Activated CD8-positive, alpha-beta T cell treated with anti-CD3 and anti-CD28 coated beads, Interleukin-2, amount 10 ng/mL, durations not matched to agents 7 days and 5 days (primary cell): ENCODE measurements at regions not wholly inside any gene's neighbourhood (a gene's known extent, or its start where the extent isn't known, plus 50 kb on each side); places are given as distances from the start of the nearest gene placed in this dataset.

Experiments used
- ATAC-seq: fragments of 150-1000 bp; cut with Tn5 transposase; one replicate; pipeline ENCODE4 v1.10.0; 2021; ENCODE audit warnings: moderate library complexity
- CTCF ChIA-PET: fragments of 350-600 bp; sonication (Branson Sonifier 250); formaldehyde crosslinking; loops from one replicate; lab custom pipeline; 2021; ENCODE audit warnings: antibody characterized with exemption; lab: Charles Lee
- POLR2A ChIA-PET: fragments of 350-600 bp; sonication (Branson Sonifier 250); formaldehyde crosslinking; loops from one replicate; lab custom pipeline; 2021; ENCODE audit warnings: antibody characterized with exemption; lab: Charles Lee
- DNase-seq: peaks from one replicate; pipeline ENCODE4 v3.0.0-alpha.2; 2020
- H3K27ac Mint-ChIP-seq: one replicate; pipeline ENCODE4 v1.8.0; 2021; ENCODE audit warnings: mild to moderate bottlenecking, mixed read lengths
- H3K27me3 Mint-ChIP-seq: one replicate; pipeline ENCODE4 v1.8.0; 2021; ENCODE audit warnings: low read depth, mixed read lengths
- H3K36me3 Mint-ChIP-seq: one replicate; pipeline ENCODE4 v1.8.0; 2021; ENCODE audit warnings: low read depth, mixed read lengths
- H3K4me1 Mint-ChIP-seq: one replicate; pipeline ENCODE4 v1.8.0; 2021; ENCODE audit warnings: low read depth, mixed read lengths
- H3K4me3 Mint-ChIP-seq: one replicate; pipeline ENCODE4 v1.8.0; 2021; ENCODE audit warnings: mild to moderate bottlenecking, mixed read lengths
- H3K9me3 Mint-ChIP-seq: one replicate; pipeline ENCODE4 v1.8.0; 2022; ENCODE audit warnings: mixed read lengths; ENCODE audit not compliant: insufficient read depth

DNA sequence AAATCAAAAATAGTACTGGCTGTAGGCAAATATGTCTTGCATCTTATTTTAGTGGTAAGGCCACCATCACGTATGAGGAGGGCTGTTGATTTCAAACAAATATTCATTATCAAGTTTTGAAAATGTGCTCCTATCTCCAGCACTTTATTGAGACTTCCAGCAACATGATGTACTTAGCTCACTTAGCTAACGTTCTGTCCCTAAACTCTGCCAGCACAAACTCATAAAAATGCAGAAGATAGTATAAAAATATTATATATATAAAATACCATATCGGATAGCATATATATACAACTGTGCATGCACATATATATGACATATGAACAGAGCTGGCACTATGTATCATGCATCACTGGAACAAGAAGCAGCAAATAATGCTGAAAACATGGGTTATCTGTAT is 762.3 kb downstream of the C6orf118 start:
- CTCF ChIA-PET, result no interaction called here
- peaks cover 26% of the 10 kb centered on the region for H3K9me3 Mint-ChIP-seq
- DNase-seq, result no peak

DNA sequence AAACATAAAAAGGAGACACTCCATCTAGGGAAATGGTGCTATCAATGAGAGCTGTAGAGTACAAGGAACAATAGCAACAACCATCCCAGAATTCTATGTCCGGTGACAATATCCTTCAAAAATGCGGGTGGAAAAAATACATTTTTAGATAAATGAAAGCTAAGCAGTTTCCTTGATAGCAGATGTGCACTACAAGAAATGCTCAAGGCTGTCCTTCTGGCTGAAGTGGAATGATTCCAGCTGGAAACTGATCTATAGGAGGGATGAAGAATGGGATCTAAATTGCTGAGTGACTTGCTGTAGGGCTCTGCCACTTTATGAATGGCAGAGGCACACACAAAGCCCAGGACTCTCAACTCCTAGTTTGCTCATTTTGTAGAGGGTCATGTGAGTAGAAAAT is 763.1 kb downstream of the C6orf118 start:
- H3K27me3 Mint-ChIP-seq, result no peaks in the 10 kb centered on the region
- peaks cover 20% of the 10 kb centered on the region for H3K9me3 Mint-ChIP-seq
- no peaks in the 10 kb centered on the region for H3K36me3 Mint-ChIP-seq

More for the DNA sequence above, 762.3 kb downstream of the C6orf118 start:
- POLR2A ChIA-PET, result no interaction called here
- Mint-ChIP-seq H3K36me3 (no peaks in the 10 kb centered on the region), H3K27ac (no peak overlapping the region), H3K4me1 (no peaks in the 10 kb centered on the region), H3K27me3 (no peaks in the 10 kb centered on the region), H3K4me3 (no peak overlapping the region)
- no peak for ATAC-seq

DNA sequence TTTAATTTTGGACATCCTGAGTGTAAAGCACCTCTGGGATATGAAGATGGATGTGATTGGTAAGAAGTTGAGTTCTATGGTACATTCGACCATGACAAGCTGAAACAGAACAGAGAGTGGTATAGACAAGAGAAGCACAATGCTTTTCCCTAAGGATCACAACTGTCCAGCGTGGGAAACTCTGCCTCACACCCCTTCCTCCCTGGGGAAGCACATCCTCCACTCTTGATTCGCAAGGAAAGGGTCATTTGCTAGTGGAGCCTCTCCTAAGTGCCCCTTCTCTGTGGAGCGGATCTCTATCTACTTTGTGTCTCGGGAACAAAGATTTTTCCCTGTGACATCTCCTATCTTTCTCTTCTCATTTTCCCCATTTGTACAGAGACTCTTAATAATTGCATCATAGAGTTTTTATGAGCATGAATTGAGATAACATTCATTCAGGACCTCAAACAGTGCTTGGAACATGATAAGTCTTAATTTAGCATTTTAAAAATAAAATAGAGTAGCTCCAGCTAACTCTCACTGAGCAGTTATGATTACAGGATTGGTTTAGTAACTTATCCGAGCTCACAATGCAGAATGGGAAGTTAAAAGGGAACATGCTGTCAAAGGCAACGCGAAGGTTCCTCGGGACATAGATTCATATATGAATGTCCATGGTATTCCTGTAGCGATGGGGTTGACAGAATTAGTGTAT is 775.2 kb downstream of the C6orf118 start:
- DNase-seq (no peak), ATAC-seq (no peak)
- H3K4me1 Mint-ChIP-seq, result no peaks in the 10 kb centered on the region
- no peak overlapping the region for H3K4me3 Mint-ChIP-seq
- H3K27me3 Mint-ChIP-seq, result no peaks in the 10 kb centered on the region
- no peaks in the 10 kb centered on the region for H3K36me3 Mint-ChIP-seq
- ChIA-PET POLR2A (no interaction called here), CTCF (no interaction called here)
- peaks cover 10% of the 10 kb centered on the region for H3K9me3 Mint-ChIP-seq
- no peak overlapping the region for H3K27ac Mint-ChIP-seq

More for the DNA sequence above, 763.1 kb downstream of the C6orf118 start:
- ChIA-PET POLR2A (no interaction called here), CTCF (no interaction called here)
- DNase-seq (no peak), ATAC-seq (no peak)
- H3K4me3 Mint-ChIP-seq, result no peak overlapping the region
- no peaks in the 10 kb centered on the region for H3K4me1 Mint-ChIP-seq
- no peak overlapping the region for H3K27ac Mint-ChIP-seq

DNA sequence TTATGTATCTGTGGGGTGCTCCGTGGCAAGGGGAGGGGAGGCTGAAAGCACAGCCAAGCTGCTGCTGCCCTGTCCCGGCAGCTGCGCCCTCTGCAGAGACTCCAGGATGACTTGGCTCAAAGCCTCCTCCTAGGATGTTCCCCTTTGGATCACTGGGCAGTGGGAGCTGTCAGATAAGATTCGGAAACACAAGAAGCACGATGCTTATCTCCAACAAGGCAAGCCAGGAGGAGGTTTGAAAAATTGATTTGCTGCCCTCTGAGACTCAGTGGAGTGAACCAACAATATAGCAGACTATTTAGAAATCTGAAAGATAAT is 776.4 kb downstream of the C6orf118 start:
- CTCF ChIA-PET, result no interaction called here
- Mint-ChIP-seq H3K9me3 (peaks cover 10% of the 10 kb centered on the region), H3K27me3 (no peaks in the 10 kb centered on the region), H3K4me1 (no peaks in the 10 kb centered on the region), H3K4me3 (no peak overlapping the region), H3K36me3 (no peaks in the 10 kb centered on the region), H3K27ac (no peak overlapping the region)
- DNase-seq, result no peak
- ATAC-seq, result no peak
- POLR2A ChIA-PET, result no interaction called here

DNA sequence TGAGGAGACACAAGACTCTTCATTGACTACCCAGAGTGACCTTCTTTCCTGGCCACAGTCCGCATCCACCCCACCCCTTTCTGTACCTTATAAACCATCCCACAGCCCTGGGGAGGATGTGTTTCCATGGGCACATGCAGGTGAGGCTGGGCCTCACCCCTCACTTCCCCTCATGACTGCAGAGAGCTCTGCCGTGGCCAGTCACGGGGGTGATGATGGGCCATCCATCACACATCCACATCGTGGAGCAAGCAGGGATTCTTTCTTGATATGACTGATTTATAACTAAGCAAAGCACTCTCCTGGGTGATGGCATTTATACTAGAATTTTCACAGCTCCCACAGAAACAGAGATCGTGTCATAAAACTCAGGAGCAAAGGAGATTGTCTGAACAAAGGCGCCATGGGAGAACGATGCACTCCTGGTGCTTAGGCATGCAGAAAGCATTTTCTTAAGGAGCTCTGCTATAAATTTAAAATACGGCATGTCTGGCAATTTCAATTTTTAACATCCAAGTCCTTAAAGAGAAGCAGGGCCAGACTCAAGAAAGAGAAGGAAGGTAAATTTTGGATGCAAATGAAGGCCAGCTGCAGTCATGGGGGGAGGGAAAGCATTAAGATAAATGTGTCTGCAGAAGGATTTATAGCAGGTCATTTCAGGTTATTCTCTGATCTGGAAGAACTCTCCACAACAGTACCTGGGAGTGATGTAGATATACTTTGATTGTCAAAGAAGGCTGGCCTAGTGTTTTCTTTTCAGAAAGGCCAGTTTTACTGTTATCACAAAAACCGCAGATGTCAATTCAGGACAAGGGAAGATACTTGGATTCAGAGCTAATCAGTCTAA is 777.0 kb downstream of the C6orf118 start:
- no peak overlapping the region for H3K27ac Mint-ChIP-seq
- ChIA-PET POLR2A (no interaction called here), CTCF (no interaction called here)
- no peaks in the 10 kb centered on the region for H3K27me3 Mint-ChIP-seq
- no peak overlapping the region for H3K4me3 Mint-ChIP-seq
- no peaks in the 10 kb centered on the region for H3K4me1 Mint-ChIP-seq
- no peak for ATAC-seq
- DNase-seq, result no peak
- H3K36me3 Mint-ChIP-seq, result no peaks in the 10 kb centered on the region
- H3K9me3 Mint-ChIP-seq, result peaks cover 5% of the 10 kb centered on the region

DNA sequence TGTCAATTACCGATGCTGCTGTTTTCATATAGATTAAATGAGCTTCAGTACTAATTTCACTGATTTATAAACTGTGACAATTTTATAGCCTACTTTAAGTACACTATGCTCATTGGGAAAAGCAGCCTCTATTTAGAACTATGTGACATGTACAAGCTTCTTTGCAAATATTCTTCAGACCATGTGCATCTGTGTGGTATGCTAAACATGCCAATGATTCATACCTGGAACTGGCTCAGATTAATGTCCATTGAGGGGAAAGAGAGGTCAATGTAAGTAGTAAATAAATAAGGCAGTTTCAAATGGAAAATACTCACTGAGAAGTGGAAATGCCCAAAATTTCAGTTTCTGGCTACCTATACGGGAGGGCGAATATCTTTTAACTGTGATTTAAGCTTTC is 777.7 kb downstream of the C6orf118 start:
- Mint-ChIP-seq H3K27ac (no peak overlapping the region), H3K27me3 (no peaks in the 10 kb centered on the region), H3K36me3 (no peaks in the 10 kb centered on the region), H3K4me1 (no peaks in the 10 kb centered on the region), H3K4me3 (no peak overlapping the region), H3K9me3 (peaks cover 3% of the 10 kb centered on the region)
- DNase-seq (no peak), ATAC-seq (no peak)
- ChIA-PET POLR2A (no interaction called here), CTCF (no interaction called here)

DNA sequence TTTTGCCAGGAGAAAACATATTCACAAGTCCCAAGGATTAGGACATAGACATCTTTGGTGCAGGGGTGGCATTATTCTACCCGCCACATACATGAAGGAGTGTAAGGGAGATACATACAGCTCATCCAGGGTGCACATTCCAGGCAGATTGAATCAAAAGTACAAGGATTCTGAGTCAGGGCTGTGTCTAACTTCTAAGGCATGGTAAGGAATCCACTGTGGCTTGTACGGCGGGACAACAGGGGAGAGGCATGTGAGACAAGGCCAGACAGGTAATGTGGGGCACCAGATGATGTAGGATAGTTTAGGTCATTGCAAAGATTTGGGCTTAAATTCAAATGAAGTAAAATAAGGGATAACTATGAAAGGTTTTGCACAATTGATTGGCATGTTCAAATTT is 780.9 kb downstream of the C6orf118 start:
- DNase-seq (no peak), ATAC-seq (no peak)
- Mint-ChIP-seq H3K9me3 (peaks cover 8% of the 10 kb centered on the region), H3K36me3 (no peaks in the 10 kb centered on the region), H3K27ac (no peak overlapping the region), H3K27me3 (no peaks in the 10 kb centered on the region), H3K4me3 (no peak overlapping the region), H3K4me1 (no peaks in the 10 kb centered on the region)
- CTCF ChIA-PET, result no interaction called here
- POLR2A ChIA-PET, result no interaction called here

DNA sequence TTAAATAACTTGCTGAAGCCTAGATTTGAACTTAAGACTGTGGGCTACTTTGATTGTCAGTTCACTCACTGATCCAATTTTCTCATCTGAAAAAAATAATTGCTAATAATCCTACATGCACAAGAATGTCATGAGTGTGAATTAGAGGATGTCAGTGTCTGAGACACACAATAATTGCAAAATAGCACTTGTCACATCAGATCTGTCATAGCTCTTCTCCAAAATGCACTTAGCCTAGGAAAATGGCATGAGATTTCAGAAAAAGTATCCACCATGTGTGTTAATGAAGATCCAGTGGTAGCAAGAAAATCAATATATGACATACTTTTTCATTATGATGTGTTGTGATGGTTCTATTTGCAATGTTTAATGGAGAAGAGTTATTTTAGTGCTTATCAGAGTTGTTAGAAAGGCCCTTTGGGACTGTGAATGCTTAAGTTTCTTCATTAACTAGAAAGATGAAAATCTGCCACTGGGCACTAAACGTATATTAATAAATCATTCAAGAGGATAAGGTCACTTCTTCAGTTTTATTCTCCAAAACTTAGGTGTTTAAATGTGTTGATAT is 786.2 kb downstream of the C6orf118 start:
- no peaks in the 10 kb centered on the region for H3K27me3 Mint-ChIP-seq
- DNase-seq (no peak), ATAC-seq (no peak)
- ChIA-PET POLR2A (no interaction called here), CTCF (no interaction called here)
- no peak overlapping the region for H3K27ac Mint-ChIP-seq
- H3K4me1 Mint-ChIP-seq, result no peaks in the 10 kb centered on the region
- H3K9me3 Mint-ChIP-seq, result peaks cover 11% of the 10 kb centered on the region
- H3K36me3 Mint-ChIP-seq, result no peaks in the 10 kb centered on the region
- no peak overlapping the region for H3K4me3 Mint-ChIP-seq

DNA sequence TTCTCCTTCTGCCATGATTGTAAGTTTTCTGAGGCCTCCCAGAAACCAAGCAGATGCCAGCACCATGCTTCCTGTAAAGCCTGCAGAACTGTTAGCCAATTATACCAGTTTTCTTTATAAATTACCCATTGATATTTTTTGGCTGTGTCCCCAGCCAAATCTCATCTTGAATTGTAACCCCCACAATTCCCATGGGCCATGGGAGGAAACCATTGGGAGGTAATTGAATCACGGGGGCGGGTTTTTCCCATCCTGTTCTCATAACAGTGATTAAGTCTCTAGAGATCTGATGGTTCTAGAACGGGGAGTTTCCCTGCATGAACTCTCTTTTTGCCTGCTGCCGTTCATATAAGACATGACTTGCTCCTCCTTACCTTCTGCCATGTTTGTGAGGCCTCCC is 788.5 kb downstream of the C6orf118 start:
- no peaks in the 10 kb centered on the region for H3K4me1 Mint-ChIP-seq
- H3K9me3 Mint-ChIP-seq, result peaks cover 11% of the 10 kb centered on the region
- no peaks in the 10 kb centered on the region for H3K27me3 Mint-ChIP-seq
- no peak for ATAC-seq
- ChIA-PET CTCF (no interaction called here), POLR2A (no interaction called here)
- no peaks in the 10 kb centered on the region for H3K36me3 Mint-ChIP-seq
- H3K27ac Mint-ChIP-seq, result no peak overlapping the region
- no peak overlapping the region for H3K4me3 Mint-ChIP-seq
- DNase-seq, result no peak

DNA sequence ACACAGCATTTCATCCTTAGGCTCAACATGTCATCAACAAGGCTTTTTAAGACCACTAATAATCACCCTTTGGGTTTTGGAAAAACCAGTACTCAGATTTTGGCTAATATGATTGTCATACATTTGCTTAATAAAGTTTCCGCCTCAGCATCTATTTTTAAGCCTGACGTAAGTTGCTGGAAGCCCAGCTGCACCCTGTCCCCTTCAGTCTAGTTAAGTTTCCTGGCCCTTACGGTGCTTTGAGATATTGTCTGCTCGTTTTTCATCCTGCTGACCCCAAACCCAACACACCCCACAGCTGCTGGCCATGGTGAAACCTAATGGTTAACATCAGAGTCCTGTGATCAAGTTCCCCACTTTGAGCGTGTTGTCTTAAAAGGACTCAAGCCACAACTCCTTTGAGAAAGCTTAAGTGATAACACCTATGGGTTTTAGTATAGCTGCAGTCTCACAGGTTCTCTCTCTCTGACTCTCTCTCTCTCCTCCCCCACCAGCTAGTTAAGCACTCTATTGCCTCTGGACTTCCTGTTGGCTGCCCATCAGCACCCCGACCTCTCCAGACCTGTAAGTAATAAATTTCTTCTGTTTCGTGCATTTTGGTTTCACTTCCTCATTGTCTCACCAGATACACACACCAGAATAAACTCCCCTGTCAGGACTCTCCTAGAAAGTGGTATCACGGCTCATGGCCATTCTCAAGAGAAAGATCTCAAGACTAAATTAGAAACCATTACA is 802.0 kb downstream of the C6orf118 start:
- H3K27ac Mint-ChIP-seq, result no peak overlapping the region
- ChIA-PET CTCF (no interaction called here), POLR2A (no interaction called here)
- no peak for DNase-seq
- ATAC-seq, result no peak
- H3K9me3 Mint-ChIP-seq, result peaks cover 10% of the 10 kb centered on the region
- no peaks in the 10 kb centered on the region for H3K4me1 Mint-ChIP-seq
- no peak overlapping the region for H3K4me3 Mint-ChIP-seq
- H3K36me3 Mint-ChIP-seq, result no peaks in the 10 kb centered on the region
- H3K27me3 Mint-ChIP-seq, result no peaks in the 10 kb centered on the region

DNA sequence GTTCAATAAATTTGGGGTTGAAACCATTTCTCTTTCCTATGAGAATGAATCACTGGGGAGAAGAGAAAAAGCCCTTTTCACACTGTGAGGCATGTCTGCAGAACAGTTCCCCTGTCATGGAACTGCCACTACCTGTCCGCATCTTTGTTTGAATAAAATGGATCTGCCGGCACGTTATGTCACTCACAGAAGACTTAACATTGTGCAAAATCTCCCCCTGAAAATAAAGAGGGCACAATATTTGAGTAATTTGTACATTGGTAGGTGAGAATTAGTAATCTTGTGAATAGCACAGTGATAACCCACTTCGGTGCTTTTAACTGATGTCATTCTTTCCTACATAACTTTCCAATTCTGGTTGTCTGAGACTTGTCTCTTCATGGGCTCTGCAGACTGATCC is 804.0 kb downstream of the C6orf118 start:
- DNase-seq, result no peak
- H3K4me3 Mint-ChIP-seq, result no peak overlapping the region

DNA sequence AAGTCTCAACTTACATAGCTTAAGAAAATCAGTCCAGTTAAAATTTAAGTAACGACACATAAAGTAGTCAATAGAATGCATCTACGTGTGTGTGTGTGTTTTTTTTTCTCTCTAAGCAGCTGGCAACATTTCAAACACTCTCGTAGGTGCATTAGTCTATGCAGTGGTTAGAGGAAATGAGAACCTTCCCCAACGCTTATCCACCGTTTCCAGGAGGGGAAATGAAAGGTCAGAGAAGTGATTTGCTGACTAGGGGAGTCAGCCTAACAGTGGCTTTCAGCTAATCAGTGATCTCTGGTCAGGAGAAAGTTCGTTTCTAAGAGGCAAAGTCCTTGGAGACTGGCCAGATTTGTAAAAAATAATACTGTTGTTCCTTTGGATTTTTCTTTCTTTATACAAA is 806.6 kb downstream of the C6orf118 start:
- no peaks in the 10 kb centered on the region for H3K36me3 Mint-ChIP-seq
- DNase-seq, result no peak
- no peaks in the 10 kb centered on the region for H3K27me3 Mint-ChIP-seq
- H3K9me3 Mint-ChIP-seq, result peaks cover 6% of the 10 kb centered on the region
- no peak overlapping the region for H3K4me3 Mint-ChIP-seq
- ChIA-PET POLR2A (no interaction called here), CTCF (no interaction called here)
- no peaks in the 10 kb centered on the region for H3K4me1 Mint-ChIP-seq
- ATAC-seq, result no peak
- no peak overlapping the region for H3K27ac Mint-ChIP-seq

More for the DNA sequence above, 804.0 kb downstream of the C6orf118 start:
- H3K36me3 Mint-ChIP-seq, result no peaks in the 10 kb centered on the region
- H3K4me1 Mint-ChIP-seq, result no peaks in the 10 kb centered on the region
- ATAC-seq, result no peak
- ChIA-PET POLR2A (no interaction called here), CTCF (no interaction called here)
- no peak overlapping the region for H3K27ac Mint-ChIP-seq
- H3K9me3 Mint-ChIP-seq, result peaks cover 10% of the 10 kb centered on the region
- H3K27me3 Mint-ChIP-seq, result no peaks in the 10 kb centered on the region
